ENCODE measurements at regions not wholly inside any gene's neighbourhood (a gene's known extent, or its start where the extent isn't known, plus 50 kb on each side); places are given as distances from the start of the nearest gene placed in this dataset.
"Not testable (repeated sequence)": the region's sequence is repeated elsewhere in the genome, so short reads cannot be mapped to it uniquely, and the experiment has no call there.

GRCh38 chr6:6823568-6824224 is 235.2 kb downstream of the LY86 start:
- H3K4me1 ChIP-seq (ENCODE audit: control insufficient read depth in 3 of 3, insufficient read depth in 2 of 3, low read depth in 1 of 3, low read length in 2 of 3), result peaks cover 0 to 19% (median 4%) of the 10 kb centered on the region in 3 donors
- H3K9me3 ChIP-seq (ENCODE audit: control insufficient read depth in 2 of 2, insufficient read depth in 1 of 2, low read depth in 1 of 2, low read length in 1 of 2), result no peaks in the 10 kb centered on the region
- no peaks in the 10 kb centered on the region for H3K27me3 ChIP-seq (ENCODE audit: control insufficient read depth in 3 of 3, insufficient read depth in 3 of 3, low read length in 3 of 3)
- WGBS, 3 donors, result 19 to 54% (median 45%) methylated on average over 5 of the region's 5 CpGs
- H3K27ac ChIP-seq (ENCODE audit: low read depth in 1 of 3, low read length in 2 of 3), result peak overlapping the region in 2 of 3 donors; percentile 15 to 42
- FAIRE-seq, result no peak
- H3K4me3 ChIP-seq (ENCODE audit: low read depth in 1 of 3, low read length in 3 of 3), result no peak overlapping the region
- peak in 1 of 2 donors; percentile 81 for DNase-seq
- H3K36me3 ChIP-seq (ENCODE audit: control insufficient read depth in 3 of 3, insufficient read depth in 2 of 3, low read depth in 1 of 3, low read length in 3 of 3), result no peaks in the 10 kb centered on the region

- Histone ChIP-seq H3K9me3 (ENCODE audit: control insufficient read depth in 2 of 2, insufficient read depth in 1 of 2, low read depth in 1 of 2, low read length in 1 of 2) (no peaks in the 10 kb centered on the region), H3K4me1 (ENCODE audit: control insufficient read depth in 3 of 3, insufficient read depth in 2 of 3, low read depth in 1 of 3, low read length in 2 of 3) (peaks cover 0 to 19% (median 4%) of the 10 kb centered on the region in 3 donors), H3K4me3 (ENCODE audit: low read depth in 1 of 3, low read length in 3 of 3) (no peak overlapping the region), H3K27me3 (ENCODE audit: control insufficient read depth in 3 of 3, insufficient read depth in 3 of 3, low read length in 3 of 3) (no peaks in the 10 kb centered on the region), H3K27ac (ENCODE audit: low read depth in 1 of 3, low read length in 2 of 3) (peak overlapping the region in 1 of 3 donors; percentile 42), H3K36me3 (ENCODE audit: control insufficient read depth in 3 of 3, insufficient read depth in 2 of 3, low read depth in 1 of 3, low read length in 3 of 3) (no peaks in the 10 kb centered on the region)
- DNase-seq, result no peak
- no peak for FAIRE-seq
- WGBS, 3 donors, result 78 to 94% (median 84%) methylated on average over 6 of the region's 6 CpGs
Observed at GRCh38 chr6:6824381-6824780, 235.9 kb downstream of the LY86 start.

DNA sequence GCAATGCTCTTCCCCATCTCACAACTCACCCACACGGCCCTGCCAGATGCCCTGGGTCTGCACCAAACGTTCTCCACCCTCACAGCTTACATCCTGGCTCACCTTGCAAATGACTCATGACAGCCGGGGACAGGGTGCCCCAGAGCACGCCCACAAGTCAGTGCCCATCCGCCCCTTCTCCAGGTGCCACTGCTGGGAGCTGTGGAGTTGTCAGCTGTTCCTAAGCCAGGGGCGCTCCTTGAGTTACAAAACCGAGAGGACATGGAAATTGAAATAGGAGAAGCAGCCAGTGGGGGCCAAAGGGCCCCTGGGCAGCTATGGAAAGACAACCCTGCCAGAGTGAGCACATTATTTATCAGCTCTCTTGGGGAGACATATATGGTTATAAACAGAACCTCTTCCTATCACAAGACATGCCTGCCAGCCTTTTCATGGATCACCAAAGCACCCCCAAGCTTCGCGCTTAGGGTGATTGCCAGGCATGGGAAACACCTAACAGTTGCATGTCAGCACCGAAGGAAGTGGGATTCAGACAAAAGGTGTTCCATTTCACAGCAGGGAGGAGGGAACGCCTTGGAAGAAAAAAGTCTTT is 236.8 kb downstream of the LY86 start:
- FAIRE-seq (no peak), DNase-seq (peak in 1 of 2 donors; percentile 87)
- peak overlapping the region in 1 of 3 donors; percentile 30 for H3K27ac ChIP-seq (ENCODE audit: low read depth in 1 of 3, low read length in 2 of 3)

GRCh38 chr6:6826095-6826901 is 237.8 kb downstream of the LY86 start:
- peaks cover 0 to 14% (median 4%) of the 10 kb centered on the region in 3 donors for H3K4me1 ChIP-seq (ENCODE audit: control insufficient read depth in 3 of 3, insufficient read depth in 2 of 3, low read depth in 1 of 3, low read length in 2 of 3)

More for the DNA sequence above, 236.8 kb downstream of the LY86 start:
- WGBS, 3 donors, result 38 to 58% (median 40%) methylated on average over 11 of the region's 11 CpGs
- Histone ChIP-seq H3K4me3 (ENCODE audit: low read depth in 1 of 3, low read length in 3 of 3) (no peak overlapping the region), H3K9me3 (ENCODE audit: control insufficient read depth in 2 of 2, insufficient read depth in 1 of 2, low read depth in 1 of 2, low read length in 1 of 2) (no peaks in the 10 kb centered on the region), H3K4me1 (ENCODE audit: control insufficient read depth in 3 of 3, insufficient read depth in 2 of 3, low read depth in 1 of 3, low read length in 2 of 3) (peaks cover 0 to 19% (median 4%) of the 10 kb centered on the region in 3 donors), H3K27me3 (ENCODE audit: control insufficient read depth in 3 of 3, insufficient read depth in 3 of 3, low read length in 3 of 3) (no peaks in the 10 kb centered on the region), H3K36me3 (ENCODE audit: control insufficient read depth in 3 of 3, insufficient read depth in 2 of 3, low read depth in 1 of 3, low read length in 3 of 3) (no peaks in the 10 kb centered on the region)

GRCh38 chr6:6826961-6827360 is 238.4 kb downstream of the LY86 start:
- 77 to 94% (median 79%) methylated on average over 10 of the region's 10 CpGs for WGBS, 3 donors
- Histone ChIP-seq H3K9me3 (ENCODE audit: control insufficient read depth in 2 of 2, insufficient read depth in 1 of 2, low read depth in 1 of 2, low read length in 1 of 2) (no peaks in the 10 kb centered on the region), H3K27ac (ENCODE audit: low read depth in 1 of 3, low read length in 2 of 3) (no peak overlapping the region), H3K27me3 (ENCODE audit: control insufficient read depth in 3 of 3, insufficient read depth in 3 of 3, low read length in 3 of 3) (no peaks in the 10 kb centered on the region), H3K36me3 (ENCODE audit: control insufficient read depth in 3 of 3, insufficient read depth in 2 of 3, low read depth in 1 of 3, low read length in 3 of 3) (no peaks in the 10 kb centered on the region), H3K4me1 (ENCODE audit: control insufficient read depth in 3 of 3, insufficient read depth in 2 of 3, low read depth in 1 of 3, low read length in 2 of 3) (peaks cover 0 to 14% (median 4%) of the 10 kb centered on the region in 3 donors), H3K4me3 (ENCODE audit: low read depth in 1 of 3, low read length in 3 of 3) (no peak overlapping the region)
- FAIRE-seq (no peak), DNase-seq (no peak)

More at GRCh38 chr6:6826095-6826901, 237.8 kb downstream of the LY86 start:
- Histone ChIP-seq H3K9me3 (ENCODE audit: control insufficient read depth in 2 of 2, insufficient read depth in 1 of 2, low read depth in 1 of 2, low read length in 1 of 2) (no peaks in the 10 kb centered on the region), H3K27ac (ENCODE audit: low read depth in 1 of 3, low read length in 2 of 3) (no peak overlapping the region), H3K27me3 (ENCODE audit: control insufficient read depth in 3 of 3, insufficient read depth in 3 of 3, low read length in 3 of 3) (no peaks in the 10 kb centered on the region), H3K4me3 (ENCODE audit: low read depth in 1 of 3, low read length in 3 of 3) (no peak overlapping the region), H3K36me3 (ENCODE audit: control insufficient read depth in 3 of 3, insufficient read depth in 2 of 3, low read depth in 1 of 3, low read length in 3 of 3) (no peaks in the 10 kb centered on the region)
- DNase-seq (peak in 1 of 2 donors; percentile 48), FAIRE-seq (no peak)
- 45 to 52% (median 51%) methylated on average over 16 of the region's 16 CpGs for WGBS, 3 donors

DNA sequence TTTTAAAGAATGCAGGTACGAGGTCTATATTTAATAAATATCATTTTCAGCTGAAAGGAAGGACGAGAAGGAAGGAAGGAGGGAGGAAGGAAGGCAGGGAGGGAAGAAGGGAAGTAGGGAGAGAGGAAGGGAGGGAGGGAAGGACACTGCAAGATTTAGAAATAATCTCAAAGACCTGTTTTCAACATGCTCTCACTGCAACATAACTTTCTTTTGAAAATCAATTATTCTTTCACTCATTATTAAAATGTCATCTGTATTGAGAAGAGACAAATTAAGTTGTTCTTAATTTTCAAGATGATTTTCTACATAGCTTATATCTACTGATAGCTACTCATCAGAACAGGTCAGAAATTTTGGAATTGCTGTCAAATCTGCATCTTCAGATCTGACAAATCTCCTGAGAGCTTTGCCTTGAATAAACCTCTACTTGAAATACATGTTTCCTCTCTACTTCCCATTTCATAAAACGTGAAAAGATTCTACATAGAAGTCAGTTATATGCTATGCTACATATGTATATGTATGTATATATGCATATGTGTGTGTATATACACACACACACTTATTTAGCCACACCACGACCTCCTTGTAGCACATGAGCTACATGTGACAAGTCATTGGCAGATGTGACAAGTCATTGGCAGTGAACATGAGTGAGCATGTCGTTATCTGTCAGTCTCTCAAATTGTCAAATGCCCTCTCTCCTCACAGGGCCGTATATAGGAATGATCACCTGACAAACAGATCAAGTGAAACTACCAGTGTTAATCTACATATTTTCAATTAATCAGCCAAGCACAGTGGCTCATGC is 241.6 kb downstream of the LY86 start:
- Histone ChIP-seq H3K4me1 (ENCODE audit: control insufficient read depth in 3 of 3, insufficient read depth in 2 of 3, low read depth in 1 of 3, low read length in 2 of 3) (peaks cover 0 to 4% (median 4%) of the 10 kb centered on the region in 3 donors), H3K27ac (ENCODE audit: low read depth in 1 of 3, low read length in 2 of 3) (no peak overlapping the region), H3K27me3 (ENCODE audit: control insufficient read depth in 3 of 3, insufficient read depth in 3 of 3, low read length in 3 of 3) (no peaks in the 10 kb centered on the region), H3K4me3 (ENCODE audit: low read depth in 1 of 3, low read length in 3 of 3) (no peak overlapping the region), H3K9me3 (ENCODE audit: control insufficient read depth in 2 of 2, insufficient read depth in 1 of 2, low read depth in 1 of 2, low read length in 1 of 2) (no peaks in the 10 kb centered on the region), H3K36me3 (ENCODE audit: control insufficient read depth in 3 of 3, insufficient read depth in 2 of 3, low read depth in 1 of 3, low read length in 3 of 3) (no peaks in the 10 kb centered on the region)
- no peak for FAIRE-seq
- no peak for DNase-seq
- WGBS, 3 donors, result 60 to 69% (median 67%) methylated on average over 6 of the region's 6 CpGs

GRCh38 chr6:6830686-6831063 is 242.2 kb downstream of the LY86 start:
- H3K9me3 ChIP-seq (ENCODE audit: control insufficient read depth in 2 of 2, insufficient read depth in 1 of 2, low read depth in 1 of 2, low read length in 1 of 2); FAIRE-seq; H3K27ac ChIP-seq (ENCODE audit: low read depth in 1 of 3, low read length in 2 of 3); H3K27me3 ChIP-seq (ENCODE audit: control insufficient read depth in 3 of 3, insufficient read depth in 3 of 3, low read length in 3 of 3); H3K36me3 ChIP-seq (ENCODE audit: control insufficient read depth in 3 of 3, insufficient read depth in 2 of 3, low read depth in 1 of 3, low read length in 3 of 3); H3K4me1 ChIP-seq (ENCODE audit: control insufficient read depth in 3 of 3, insufficient read depth in 2 of 3, low read depth in 1 of 3, low read length in 2 of 3); H3K4me3 ChIP-seq (ENCODE audit: low read depth in 1 of 3, low read length in 3 of 3); DNase-seq: not testable (repeated sequence)

DNA sequence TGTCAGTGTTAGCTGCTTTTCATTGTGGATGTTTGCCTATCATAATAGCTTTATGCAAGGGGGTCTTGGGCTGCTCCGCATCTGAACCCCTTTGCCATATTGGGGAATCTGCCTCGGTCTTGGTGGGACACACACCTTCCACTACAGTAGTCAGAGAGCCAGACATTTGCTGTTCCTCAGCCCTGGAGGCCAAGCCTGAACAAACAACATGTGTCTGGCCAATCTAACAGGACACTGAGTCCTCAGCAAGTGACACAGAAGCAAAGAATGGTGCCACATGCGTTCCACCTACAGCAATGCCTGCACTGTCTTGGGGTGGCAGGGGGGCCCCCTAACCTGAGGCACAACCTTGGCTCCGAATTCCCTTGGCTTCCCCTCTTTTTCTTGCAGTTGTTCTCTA is 243.9 kb downstream of the LY86 start:
- Histone ChIP-seq H3K9me3 (ENCODE audit: control insufficient read depth in 2 of 2, insufficient read depth in 1 of 2, low read depth in 1 of 2, low read length in 1 of 2) (no peaks in the 10 kb centered on the region), H3K4me3 (ENCODE audit: low read depth in 1 of 3, low read length in 3 of 3) (no peak overlapping the region), H3K4me1 (ENCODE audit: control insufficient read depth in 3 of 3, insufficient read depth in 2 of 3, low read depth in 1 of 3, low read length in 2 of 3) (no peaks in the 10 kb centered on the region), H3K27ac (ENCODE audit: low read depth in 1 of 3, low read length in 2 of 3) (no peak overlapping the region), H3K27me3 (ENCODE audit: control insufficient read depth in 3 of 3, insufficient read depth in 3 of 3, low read length in 3 of 3) (peaks cover 0 to under 1% (median 0%) of the 10 kb centered on the region in 3 donors), H3K36me3 (ENCODE audit: control insufficient read depth in 3 of 3, insufficient read depth in 2 of 3, low read depth in 1 of 3, low read length in 3 of 3) (no peaks in the 10 kb centered on the region)
- DNase-seq (no peak), FAIRE-seq (no peak)
- WGBS, 3 donors, result 88 to 94% (median 94%) methylated on average over 4 of the region's 4 CpGs

Data from small intestine (tissue), 7 donors.